ENCODE measurements at regions not wholly inside any gene's neighbourhood (a gene's known extent, or its start where the extent isn't known, plus 50 kb on each side); places are given as distances from the start of the nearest gene placed in this dataset.

GRCh38 chr2:186187854-186188253, 298.2 kb upstream of the ZC3H15 start:
- H3K4me3 ChIP-seq (replicated peaks; ENCODE audit: low read depth, low read length) = no peak overlapping the region
- DNase-seq (ENCODE audit: low read depth) = no peak
- TF ChIP-seq CTCF (IDR thresholded peaks at IDR 0.05; ENCODE audit: low read length, missing control alignments) = no peak

GRCh38 chr2:186189816-186190215, 296.2 kb upstream of the ZC3H15 start:
- no peak for TF ChIP-seq CTCF (IDR thresholded peaks at IDR 0.05; ENCODE audit: low read length, missing control alignments)
- no peak overlapping the region for H3K4me3 ChIP-seq (replicated peaks; ENCODE audit: low read depth, low read length)
- no peak for DNase-seq (ENCODE audit: low read depth)

GRCh38 chr2:186195696-186196095, 290.4 kb upstream of the ZC3H15 start:
- TF ChIP-seq CTCF (IDR thresholded peaks at IDR 0.05; ENCODE audit: low read length, missing control alignments) = no peak
- H3K4me3 ChIP-seq (replicated peaks; ENCODE audit: low read depth, low read length) = no peak overlapping the region
- DNase-seq (ENCODE audit: low read depth) = no peak

GRCh38 chr2:186197955-186198354, 288.1 kb upstream of the ZC3H15 start:
- no peak overlapping the region for H3K4me3 ChIP-seq (replicated peaks; ENCODE audit: low read depth, low read length)
- no peak for TF ChIP-seq CTCF (IDR thresholded peaks at IDR 0.05; ENCODE audit: low read length, missing control alignments)
- no peak for DNase-seq (ENCODE audit: low read depth)

- no peak for DNase-seq (ENCODE audit: low read depth)
- no peak for TF ChIP-seq CTCF (IDR thresholded peaks at IDR 0.05; ENCODE audit: low read length, missing control alignments)
These were observed 287.0 kb upstream of the ZC3H15 start for GRCh38 chr2:186199029-186199428.

GRCh38 chr2:186201371-186201770, 284.7 kb upstream of the ZC3H15 start:
- TF ChIP-seq CTCF (IDR thresholded peaks at IDR 0.05; ENCODE audit: low read length, missing control alignments) = no peak
- peak; percentile 1 for DNase-seq (ENCODE audit: low read depth)
- no peak overlapping the region for H3K4me3 ChIP-seq (replicated peaks; ENCODE audit: low read depth, low read length)

More at GRCh38 chr2:186199029-186199428, 287.0 kb upstream of the ZC3H15 start:
- H3K4me3 ChIP-seq (replicated peaks; ENCODE audit: low read depth, low read length) = no peak overlapping the region

- no peak for TF ChIP-seq CTCF (IDR thresholded peaks at IDR 0.05; ENCODE audit: low read length, missing control alignments)
- DNase-seq (ENCODE audit: low read depth) = no peak
- no peak overlapping the region for H3K4me3 ChIP-seq (replicated peaks; ENCODE audit: low read depth, low read length)
These were observed 280.7 kb upstream of the ZC3H15 start for GRCh38 chr2:186205254-186205911.
